ENCODE measurements at regions not wholly inside any gene's neighbourhood (a gene's known extent, or its start where the extent isn't known, plus 50 kb on each side); places are given as distances from the start of the nearest gene placed in this dataset.

- no peaks in the 10 kb centered on the region for H3K36me3 ChIP-seq (replicated peaks in 1 of 2; ENCODE audit: control extremely low read depth in 1 of 2, control insufficient read depth in 1 of 2, extremely low read depth in 1 of 2, insufficient read depth in 2 of 2, low read length in 1 of 2)
- no peaks in the 10 kb centered on the region for H3K9me3 Mint-ChIP-seq (ENCODE audit: insufficient read depth)
- H3K27ac Mint-ChIP-seq, result no peak overlapping the region
- no peak overlapping the region for H3K4me2 ChIP-seq (replicated peaks; ENCODE audit: low read depth, low read length, poor library complexity, severe bottlenecking)
- ChIA-PET CTCF (no interaction called here), POLR2A (no interaction called here)
- H3K4me3 Mint-ChIP-seq, result no peak overlapping the region
- H3K4me1 ChIP-seq (ENCODE audit: control insufficient read depth in 2 of 2, insufficient read depth in 2 of 2, low read length in 2 of 2), result no peaks in the 10 kb centered on the region
- DNase-seq (no peak), ATAC-seq (ENCODE audit: low read depth) (no peak)
- no peaks in the 10 kb centered on the region for H3K4me1 Mint-ChIP-seq
- TF ChIP-seq CTCF (IDR thresholded peaks at IDR 0.05), result no peak
- TF ChIP-seq EZH2 (IDR thresholded peaks at IDR 0.05; ENCODE audit: borderline replicate concordance, insufficient read depth, low read depth, low read length, poor library complexity, severe bottlenecking), result no peak
- no peak overlapping the region for H3K4me3 ChIP-seq (ENCODE audit: control extremely low read depth in 1 of 5, extremely low read depth in 1 of 5, insufficient read depth in 1 of 5, low read depth in 2 of 5, low read length in 4 of 5)
- H3K27me3 ChIP-seq (replicated peaks in 1 of 4; ENCODE audit: control extremely low read depth in 1 of 4, control insufficient read depth in 3 of 4, insufficient read depth in 4 of 4, low read length in 3 of 4), result no peaks in the 10 kb centered on the region
- no peaks in the 10 kb centered on the region for H3K9me3 ChIP-seq (ENCODE audit: control extremely low read depth in 1 of 3, control insufficient read depth in 2 of 3, insufficient read depth in 1 of 3, low read length in 2 of 3)
- no peaks in the 10 kb centered on the region for H3K27me3 Mint-ChIP-seq
- no peaks in the 10 kb centered on the region for H3K79me2 ChIP-seq (ENCODE audit: control insufficient read depth, insufficient read depth, low read length)
- no peak overlapping the region for H3K27ac ChIP-seq (ENCODE audit: low read length in 2 of 2)
- no peak overlapping the region for H3K9ac ChIP-seq (ENCODE audit: low read length)
- 23% methylated on average over 2 of the region's 4 CpGs for WGBS (ENCODE audit: insufficient coverage)
- intact Hi-C loops (cut with micrococcal nuclease), result no loop called here
- no peaks in the 10 kb centered on the region for H4K20me1 ChIP-seq (ENCODE audit: control insufficient read depth, insufficient read depth, low read length, poor library complexity, severe bottlenecking)
- H2AFZ ChIP-seq (ENCODE audit: insufficient read depth, low read depth, low read length, poor library complexity, severe bottlenecking), result no peak overlapping the region
Measured at GRCh38 chr5:98513380-98513779, 260.1 kb upstream of the RGMB start.

GRCh38 chr5:98514215-98514614 lies 259.2 kb upstream of the RGMB start:
- H3K9ac ChIP-seq (ENCODE audit: low read length), result no peak overlapping the region
- H3K9me3 Mint-ChIP-seq (ENCODE audit: insufficient read depth), result no peaks in the 10 kb centered on the region
- H3K27ac Mint-ChIP-seq, result no peak overlapping the region
- no peaks in the 10 kb centered on the region for H3K27me3 Mint-ChIP-seq
- no peak overlapping the region for H3K4me2 ChIP-seq (replicated peaks; ENCODE audit: low read depth, low read length, poor library complexity, severe bottlenecking)
- no peak overlapping the region for H2AFZ ChIP-seq (ENCODE audit: insufficient read depth, low read depth, low read length, poor library complexity, severe bottlenecking)
- no peak for ATAC-seq (ENCODE audit: low read depth)
- no peaks in the 10 kb centered on the region for H3K79me2 ChIP-seq (ENCODE audit: control insufficient read depth, insufficient read depth, low read length)
- no peak for DNase-seq
- WGBS (ENCODE audit: insufficient coverage), result 93% methylated on average over 3 of the region's 3 CpGs
- H3K4me3 Mint-ChIP-seq, result no peak overlapping the region
- ChIA-PET CTCF (no interaction called here), POLR2A (no interaction called here)
- H3K4me1 Mint-ChIP-seq, result no peaks in the 10 kb centered on the region
- TF ChIP-seq CTCF (IDR thresholded peaks at IDR 0.05) (no peak), EZH2 (IDR thresholded peaks at IDR 0.05; ENCODE audit: borderline replicate concordance, insufficient read depth, low read depth, low read length, poor library complexity, severe bottlenecking) (no peak)
- no peaks in the 10 kb centered on the region for H3K36me3 ChIP-seq (replicated peaks in 1 of 2; ENCODE audit: control extremely low read depth in 1 of 2, control insufficient read depth in 1 of 2, extremely low read depth in 1 of 2, insufficient read depth in 2 of 2, low read length in 1 of 2)
- intact Hi-C loops (cut with micrococcal nuclease), result no loop called here
- H3K9me3 ChIP-seq (ENCODE audit: control extremely low read depth in 1 of 3, control insufficient read depth in 2 of 3, insufficient read depth in 1 of 3, low read length in 2 of 3), result no peaks in the 10 kb centered on the region
- no peak overlapping the region for H3K27ac ChIP-seq (ENCODE audit: low read length in 2 of 2)
- H3K27me3 ChIP-seq (replicated peaks in 1 of 4; ENCODE audit: control extremely low read depth in 1 of 4, control insufficient read depth in 3 of 4, insufficient read depth in 4 of 4, low read length in 3 of 4), result no peaks in the 10 kb centered on the region
- H4K20me1 ChIP-seq (ENCODE audit: control insufficient read depth, insufficient read depth, low read length, poor library complexity, severe bottlenecking), result no peaks in the 10 kb centered on the region
- no peaks in the 10 kb centered on the region for H3K4me1 ChIP-seq (ENCODE audit: control insufficient read depth in 2 of 2, insufficient read depth in 2 of 2, low read length in 2 of 2)
- H3K4me3 ChIP-seq (ENCODE audit: control extremely low read depth in 1 of 5, extremely low read depth in 1 of 5, insufficient read depth in 1 of 5, low read depth in 2 of 5, low read length in 4 of 5), result no peak overlapping the region
